ENCODE measurements at regions not wholly inside any gene's neighbourhood (a gene's known extent, or its start where the extent isn't known, plus 50 kb on each side); places are given as distances from the start of the nearest gene placed in this dataset.

GRCh38 chr3:3902161-3902560 is 102.9 kb downstream of the LRRN1 start:
- TF ChIP-seq CTCF (IDR thresholded peaks at IDR 0.05; ENCODE audit: insufficient read depth, low read depth, low read length, missing control alignments), result no peak
- no peak for DNase-seq (ENCODE audit: low read depth)

GRCh38 chr3:3906171-3906570 is 106.9 kb downstream of the LRRN1 start:
- DNase-seq (ENCODE audit: low read depth), result no peak
- no peak for TF ChIP-seq CTCF (IDR thresholded peaks at IDR 0.05; ENCODE audit: insufficient read depth, low read depth, low read length, missing control alignments)
- no peak overlapping the region for H3K4me3 ChIP-seq (ENCODE audit: low read depth, low read length)

More at GRCh38 chr3:3902161-3902560, 102.9 kb downstream of the LRRN1 start:
- H3K4me3 ChIP-seq (ENCODE audit: low read depth, low read length), result no peak overlapping the region

GRCh38 chr3:3907023-3907422 is 107.8 kb downstream of the LRRN1 start:
- DNase-seq (ENCODE audit: low read depth), result no peak
- no peak for TF ChIP-seq CTCF (IDR thresholded peaks at IDR 0.05; ENCODE audit: insufficient read depth, low read depth, low read length, missing control alignments)
- H3K4me3 ChIP-seq (ENCODE audit: low read depth, low read length), result no peak overlapping the region

- no peak for TF ChIP-seq CTCF (IDR thresholded peaks at IDR 0.05; ENCODE audit: insufficient read depth, low read depth, low read length, missing control alignments)
- H3K4me3 ChIP-seq (ENCODE audit: low read depth, low read length), result no peak overlapping the region
- no peak for DNase-seq (ENCODE audit: low read depth)
These were observed 119.5 kb downstream of the LRRN1 start for GRCh38 chr3:3918763-3919162.

GRCh38 chr3:3919316-3919715 is 120.1 kb downstream of the LRRN1 start:
- TF ChIP-seq CTCF (IDR thresholded peaks at IDR 0.05; ENCODE audit: insufficient read depth, low read depth, low read length, missing control alignments), result no peak
- H3K4me3 ChIP-seq (ENCODE audit: low read depth, low read length), result no peak overlapping the region
- DNase-seq (ENCODE audit: low read depth), result no peak

- TF ChIP-seq CTCF (IDR thresholded peaks at IDR 0.05; ENCODE audit: insufficient read depth, low read depth, low read length, missing control alignments), result no peak
- no peak for DNase-seq (ENCODE audit: low read depth)
- no peak overlapping the region for H3K4me3 ChIP-seq (ENCODE audit: low read depth, low read length)
These were observed 124.4 kb downstream of the LRRN1 start for GRCh38 chr3:3923619-3924018.

GRCh38 chr3:3927198-3927597 is 128.0 kb downstream of the LRRN1 start:
- no peak for DNase-seq (ENCODE audit: low read depth)
- no peak overlapping the region for H3K4me3 ChIP-seq (ENCODE audit: low read depth, low read length)
- TF ChIP-seq CTCF (IDR thresholded peaks at IDR 0.05; ENCODE audit: insufficient read depth, low read depth, low read length, missing control alignments), result no peak

Data from GM12865 (cell line).